PC-9 (cell line): ENCODE measurements at regions not wholly inside any gene's neighbourhood (a gene's known extent, or its start where the extent isn't known, plus 50 kb on each side); places are given as distances from the start of the nearest gene placed in this dataset.

Experiments used
- BruUV-seq: library from RNA; stranded (reverse); fragments of 400-500 nt; replicated peaks from 2 replicates; lab custom pipeline; 2021; lab: Mats Ljungman, UMichigan
- CTCF ChIA-PET: fragments of 300-600 bp; sonication (Branson Sonifier 250); formaldehyde crosslinking; loops from one replicate; lab custom pipeline; 2022; ENCODE audit warnings: antibody characterized with exemption; lab: Charles Lee
- POLR2A ChIA-PET: fragments of 300-600 bp; sonication (Branson Sonifier 250); formaldehyde crosslinking; loops from one replicate; lab custom pipeline; 2022; ENCODE audit warnings: antibody characterized with exemption; ENCODE audit not compliant: unreplicated experiment; lab: Charles Lee
- DNase-seq, 2 experiments: peaks; one replicate each; pipeline versions ENCODE4 v3.0.0 to v3.0.0-alpha.2; 2015 to 2022; ENCODE audit warnings: mixed read lengths in 1 of 2
- H2AFZ ChIP-seq: fragments of 200-600 bp; sonication (generic); 2 replicates; pipeline ENCODE4 v1.8.1; 2017; ENCODE audit warnings: antibody characterized with exemption
- H3F3A ChIP-seq: fragments of 200-600 bp; sonication (generic); 2 replicates; pipeline ENCODE4 v1.8.1; 2017; ENCODE audit warnings: antibody characterized with exemption, mild to moderate bottlenecking, low read depth; ENCODE audit not compliant: insufficient read depth
- H3K27ac ChIP-seq: fragments of 200-600 bp; sonication (generic); 2 replicates; pipeline ENCODE4 v1.6.1; 2016; ENCODE audit warnings: mixed run types
- H3K27me3 ChIP-seq: fragments of 200-600 bp; sonication (generic); 2 replicates; pipeline ENCODE4 v1.6.1; 2016; ENCODE audit warnings: low read depth, mixed run types; ENCODE audit not compliant: insufficient read depth
- H3K36me3 ChIP-seq: fragments of 200-600 bp; sonication (generic); 2 replicates; pipeline ENCODE4 v1.6.1; 2016; ENCODE audit warnings: low read depth, mixed run types
- H3K4me1 ChIP-seq: fragments of 200-600 bp; sonication (generic); replicated peaks from 2 replicates; pipeline ENCODE4 v1.6.1; 2016; ENCODE audit warnings: mixed run types; ENCODE audit not compliant: insufficient read depth
- H3K4me2 ChIP-seq: fragments of 200-600 bp; sonication (generic); 2 replicates; pipeline ENCODE4 v1.6.1; 2017; ENCODE audit warnings: mixed run types
- H3K4me3 ChIP-seq: fragments of 200-600 bp; sonication (generic); 2 replicates; pipeline ENCODE4 v1.6.1; 2016; ENCODE audit warnings: mixed run types
- H3K79me2 ChIP-seq: fragments of 200-600 bp; sonication (generic); 2 replicates; pipeline ENCODE4 v1.6.1; 2017; ENCODE audit warnings: low read depth, mixed run types
- H3K9me2 ChIP-seq: fragments of 200-600 bp; sonication (generic); 2 replicates; pipeline ENCODE4 v1.8.1; 2017; ENCODE audit warnings: mild to moderate bottlenecking; ENCODE audit not compliant: insufficient read depth
- H3K9me3 ChIP-seq: fragments of 200-600 bp; sonication (generic); 2 replicates; pipeline ENCODE4 v1.8.1; 2016; ENCODE audit warnings: low read depth; ENCODE audit not compliant: insufficient read depth
- H4K20me1 ChIP-seq: fragments of 200-600 bp; sonication (generic); 2 replicates; pipeline ENCODE4 v1.8.1; 2017; ENCODE audit not compliant: insufficient read depth
- EZH2 ChIP-seq: fragments of 200-600 bp; sonication (generic); IDR thresholded peaks from 2 replicates; pipeline ENCODE4 v1.8.0; 2017; ENCODE audit warnings: antibody characterized with exemption, low read depth
- intact Hi-C: fragments of 100-400 bp; cut with micrococcal nuclease; formaldehyde crosslinking; loops from one replicate; pipeline ENCODE4 v1.10.0; 2022; ENCODE audit not compliant: unreplicated experiment
- TF ChIP-seq, protein P1 (sequence below): fragments of 200-600 bp; sonication (generic); conservative IDR thresholded peaks from 2 replicates; pipeline ENCODE4 v1.6.1; 2017; ENCODE audit warnings: mixed run types, antibody characterized with exemption, mild to moderate bottlenecking, moderate library complexity

DNA sequence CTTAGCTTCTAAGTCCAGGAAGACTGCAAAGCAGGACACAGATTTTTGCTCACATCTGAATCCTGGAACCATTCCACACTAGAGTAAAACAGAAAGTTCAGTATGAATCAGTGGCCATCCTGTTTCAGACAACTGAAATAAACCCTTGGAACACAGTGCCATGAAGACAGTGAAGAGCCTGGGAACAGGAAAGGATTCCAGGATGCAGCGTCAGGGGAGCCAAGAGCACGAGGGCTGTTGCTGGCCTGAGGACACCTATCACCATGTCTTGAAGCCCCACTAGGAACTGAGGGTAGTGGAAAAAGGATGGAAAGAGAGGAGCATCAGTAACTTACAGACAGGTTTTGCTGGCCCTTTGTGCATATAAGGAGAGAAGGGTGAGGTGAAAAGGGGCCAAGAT, 115.3 kb upstream of the FSTL4 start:
- Histone ChIP-seq H2AFZ (no peak overlapping the region), H3F3A (0 out of 2 replicates have a peak, but pooled peaks cover 5% of the 10 kb centered on the region), H3K9me2 (no peaks in the 10 kb centered on the region), H3K27ac (no peak overlapping the region), H3K27me3 (no peaks in the 10 kb centered on the region), H3K4me3 (no peak overlapping the region), H3K4me2 (no peak overlapping the region), H3K79me2 (no peaks in the 10 kb centered on the region), H3K36me3 (no peaks in the 10 kb centered on the region), H3K4me1 (peaks cover 8% of the 10 kb centered on the region), H3K9me3 (peaks cover 15% of the 10 kb centered on the region), H4K20me1 (no peaks in the 10 kb centered on the region)
- DNase-seq, result no peak
- intact Hi-C loops, result no loop called here
- TF ChIP-seq, protein P1, sequence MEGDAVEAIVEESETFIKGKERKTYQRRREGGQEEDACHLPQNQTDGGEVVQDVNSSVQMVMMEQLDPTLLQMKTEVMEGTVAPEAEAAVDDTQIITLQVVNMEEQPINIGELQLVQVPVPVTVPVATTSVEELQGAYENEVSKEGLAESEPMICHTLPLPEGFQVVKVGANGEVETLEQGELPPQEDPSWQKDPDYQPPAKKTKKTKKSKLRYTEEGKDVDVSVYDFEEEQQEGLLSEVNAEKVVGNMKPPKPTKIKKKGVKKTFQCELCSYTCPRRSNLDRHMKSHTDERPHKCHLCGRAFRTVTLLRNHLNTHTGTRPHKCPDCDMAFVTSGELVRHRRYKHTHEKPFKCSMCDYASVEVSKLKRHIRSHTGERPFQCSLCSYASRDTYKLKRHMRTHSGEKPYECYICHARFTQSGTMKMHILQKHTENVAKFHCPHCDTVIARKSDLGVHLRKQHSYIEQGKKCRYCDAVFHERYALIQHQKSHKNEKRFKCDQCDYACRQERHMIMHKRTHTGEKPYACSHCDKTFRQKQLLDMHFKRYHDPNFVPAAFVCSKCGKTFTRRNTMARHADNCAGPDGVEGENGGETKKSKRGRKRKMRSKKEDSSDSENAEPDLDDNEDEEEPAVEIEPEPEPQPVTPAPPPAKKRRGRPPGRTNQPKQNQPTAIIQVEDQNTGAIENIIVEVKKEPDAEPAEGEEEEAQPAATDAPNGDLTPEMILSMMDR, result no peak
- TF ChIP-seq EZH2, result no peak
- POLR2A ChIA-PET, result interaction anchor here (0.6 kb wide), 1 partner anchor 656 kb away, joined by 4 read pairs; no protein-coding TSS in a partner anchor
- CTCF ChIA-PET, result no interaction called here
- BruUV-seq, result no TSS peak

DNA sequence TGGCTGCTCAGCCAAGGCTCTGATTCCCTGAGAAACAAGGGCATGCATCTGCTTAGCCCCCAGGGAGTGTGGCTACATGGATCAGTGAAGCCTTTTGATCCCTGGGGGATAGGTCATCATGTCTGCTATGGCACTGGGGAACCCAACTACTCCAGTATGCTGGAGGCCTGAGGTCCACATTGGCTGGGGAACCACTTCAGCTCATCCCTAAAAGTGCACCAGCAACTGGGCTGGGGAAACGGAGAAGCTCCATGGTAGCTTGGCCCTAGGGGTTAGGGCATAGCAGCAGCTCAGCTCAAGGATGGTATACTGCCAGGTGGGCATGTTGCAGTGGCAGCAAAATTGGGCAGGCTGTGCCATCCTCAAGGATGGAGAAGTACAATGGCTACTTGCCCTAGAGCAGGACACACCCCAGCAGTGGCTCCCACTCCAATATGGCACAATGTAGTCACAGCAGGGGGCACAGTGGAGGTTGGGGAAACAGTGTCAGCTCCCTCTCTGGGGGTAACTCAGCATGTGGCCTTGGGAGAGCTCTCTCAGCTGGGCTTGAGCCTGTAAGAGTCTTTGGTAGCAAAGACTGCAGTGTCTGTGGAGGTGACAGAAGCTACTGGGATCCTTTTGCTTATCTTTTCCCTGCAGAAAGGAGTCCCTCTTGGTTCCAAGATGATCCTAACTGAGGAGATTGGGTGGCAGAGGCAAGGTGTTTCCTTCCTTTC, 111.5 kb upstream of the FSTL4 start:
- Histone ChIP-seq H3K9me3 (peaks cover 15% of the 10 kb centered on the region), H2AFZ (no peak overlapping the region), H3K9me2 (no peaks in the 10 kb centered on the region), H3K4me1 (peaks cover 4% of the 10 kb centered on the region), H3F3A (0 out of 2 replicates have a peak, but pooled peaks cover 5% of the 10 kb centered on the region), H4K20me1 (no peaks in the 10 kb centered on the region), H3K27me3 (no peaks in the 10 kb centered on the region), H3K4me2 (no peak overlapping the region), H3K79me2 (no peaks in the 10 kb centered on the region), H3K4me3 (no peak overlapping the region), H3K36me3 (no peaks in the 10 kb centered on the region), H3K27ac (no peak overlapping the region)
- DNase-seq, result no peak
- no TSS peak for BruUV-seq
- ChIA-PET POLR2A (no interaction called here), CTCF (no interaction called here)
- no peak for TF ChIP-seq EZH2
- TF ChIP-seq, protein P1, result no peak
- intact Hi-C loops, result no loop called here

DNA sequence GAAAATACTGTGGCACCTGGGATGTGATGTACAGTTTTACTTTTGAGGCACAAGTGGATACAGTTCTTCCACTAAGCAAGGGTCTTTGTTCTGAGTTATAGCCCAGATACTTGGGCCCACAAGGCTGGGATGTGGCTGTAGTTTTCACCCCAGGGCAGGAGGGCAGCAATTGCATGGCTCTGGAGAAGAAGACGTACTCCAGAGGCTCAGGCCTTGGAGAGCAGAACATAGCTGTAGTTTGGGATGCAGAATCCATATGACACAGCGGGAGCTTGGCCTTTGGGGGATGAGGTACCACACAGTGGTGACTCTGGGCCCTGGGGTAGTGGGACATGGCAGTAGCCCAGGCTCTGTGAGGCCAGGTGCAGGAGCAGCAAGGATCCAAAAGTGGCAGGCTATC, 110.8 kb upstream of the FSTL4 start:
- DNase-seq, result no peak
- BruUV-seq, result no TSS peak
- CTCF ChIA-PET, result no interaction called here

More for the DNA sequence above, 110.8 kb upstream of the FSTL4 start:
- intact Hi-C loops, result no loop called here
- H3K4me3 ChIP-seq, result no peak overlapping the region
- POLR2A ChIA-PET, result no interaction called here
- H3K27me3 ChIP-seq, result no peaks in the 10 kb centered on the region
- H3K9me3 ChIP-seq, result peaks cover 15% of the 10 kb centered on the region
- TF ChIP-seq EZH2, result no peak
- TF ChIP-seq, protein P1, result no peak
- H4K20me1 ChIP-seq, result no peaks in the 10 kb centered on the region; the same call in 1 of the 2 replicates
- H3K36me3 ChIP-seq, result no peaks in the 10 kb centered on the region
- H3K4me2 ChIP-seq, result no peak overlapping the region
- no peaks in the 10 kb centered on the region for H3K79me2 ChIP-seq
- no peaks in the 10 kb centered on the region for H3K9me2 ChIP-seq
- H3F3A ChIP-seq, result no peaks in the 10 kb centered on the region
- H3K4me1 ChIP-seq, result no peaks in the 10 kb centered on the region
- H3K27ac ChIP-seq, result no peak overlapping the region
- H2AFZ ChIP-seq, result no peak overlapping the region
